Esophagus mucosa (tissue), 1 donor: ENCODE measurements at regions not wholly inside any gene's neighbourhood (a gene's known extent, or its start where the extent isn't known, plus 50 kb on each side); places are given as distances from the start of the nearest gene placed in this dataset.
"Not testable (repeated sequence)": the region's sequence is repeated elsewhere in the genome, so short reads cannot be mapped to it uniquely, and the experiment has no call there.

Experiments used
- ATAC-seq: fragments of 200-7000 bp; cut with Tn5 transposase; one replicate; pipeline ENCODE4 v1.9.1; 2020
- donor health status: DM: yes; HTN: yes; CAD: no.

DNA sequence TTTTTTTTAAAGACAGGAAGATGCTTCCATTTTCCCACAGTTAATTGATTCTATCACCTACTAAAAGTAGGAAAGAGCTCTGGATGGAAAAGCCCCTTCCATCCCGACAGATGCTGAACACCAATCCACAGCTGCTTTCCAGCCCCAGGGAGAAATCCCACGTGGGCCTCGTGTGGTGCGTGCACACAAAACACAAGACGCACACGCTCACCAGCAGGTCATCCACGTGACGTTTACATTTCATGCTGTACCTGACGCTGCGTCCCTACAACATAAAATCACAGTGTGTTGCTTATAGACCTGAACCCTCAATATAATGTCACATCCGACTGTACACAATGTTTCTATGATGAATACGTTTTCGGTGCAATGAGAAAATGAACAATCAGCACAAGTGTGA lies 50.2 kb upstream of the DACT2 start:
- no peak for ATAC-seq

DNA sequence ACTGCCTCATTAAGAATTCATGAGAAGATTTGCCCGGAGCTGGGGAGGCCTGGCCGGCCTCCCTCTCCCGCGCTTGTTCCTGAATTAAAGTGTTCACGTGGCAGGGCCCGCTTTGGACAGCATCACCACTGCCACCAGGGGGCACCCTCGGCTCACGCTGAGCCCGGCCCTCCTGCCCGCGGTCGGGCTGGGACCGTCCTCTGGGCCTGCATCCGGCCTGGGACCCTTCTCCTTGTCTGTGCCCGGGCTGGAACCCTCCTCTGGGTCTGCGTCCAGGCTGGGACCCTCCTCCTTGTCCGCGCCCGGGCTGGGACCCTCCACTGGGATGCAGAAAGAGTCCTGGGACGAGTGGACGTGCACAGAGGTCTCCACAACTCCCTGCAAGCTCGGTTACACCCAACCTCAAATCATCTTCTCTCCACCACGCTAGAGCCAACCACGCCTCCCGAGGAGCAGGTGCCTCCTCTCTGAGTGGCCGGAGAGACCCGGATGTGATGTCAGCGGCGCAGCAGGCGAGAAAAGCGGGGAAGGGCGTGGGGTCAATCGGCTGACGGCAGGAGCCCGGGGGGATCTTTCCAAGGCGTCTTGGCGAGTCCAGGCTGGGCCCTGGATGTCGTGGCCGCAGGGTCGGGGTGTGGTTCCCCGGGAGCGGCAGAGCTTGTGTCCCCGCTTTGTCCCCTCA lies 50.9 kb upstream of the DACT2 start:
- peak; percentile 86 for ATAC-seq

DNA sequence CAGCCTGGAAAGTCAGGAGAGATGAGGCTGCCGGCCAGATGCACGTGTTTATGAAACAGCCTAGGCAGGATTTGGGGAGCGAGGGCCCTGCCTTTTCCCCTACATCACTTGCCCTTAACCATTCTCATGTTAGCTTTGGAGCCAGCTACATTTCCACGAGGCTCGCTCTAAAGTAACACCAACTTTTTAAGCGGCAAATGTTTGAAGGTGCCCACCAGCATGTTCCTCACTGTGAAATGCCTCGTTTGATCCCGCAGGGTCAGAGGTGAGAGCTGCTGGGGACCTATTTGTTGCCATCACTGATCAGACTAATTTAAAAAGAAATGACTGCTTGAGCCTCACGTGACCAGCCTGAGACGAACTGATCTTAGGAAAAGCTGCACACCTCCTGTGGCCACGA lies 51.6 kb upstream of the DACT2 start:
- ATAC-seq: no peak

DNA sequence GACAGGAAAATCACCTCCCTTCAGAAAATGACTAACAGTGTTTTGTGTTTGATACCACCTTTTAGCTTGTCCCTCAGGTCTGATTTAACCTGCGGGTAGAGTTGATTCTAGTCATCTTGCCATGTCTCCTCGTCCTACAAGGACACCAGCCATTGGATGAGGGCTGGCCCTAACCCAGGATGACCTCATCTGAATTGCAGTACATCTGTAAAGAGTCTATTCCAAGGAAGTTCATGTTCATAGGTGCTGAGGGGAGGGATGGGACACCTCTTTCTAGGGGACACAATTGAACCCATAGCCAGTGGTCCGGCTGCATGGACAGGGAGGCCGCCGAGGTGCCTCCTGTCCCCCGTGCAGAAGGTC lies 52.0 kb upstream of the DACT2 start:
- ATAC-seq: no peak

DNA sequence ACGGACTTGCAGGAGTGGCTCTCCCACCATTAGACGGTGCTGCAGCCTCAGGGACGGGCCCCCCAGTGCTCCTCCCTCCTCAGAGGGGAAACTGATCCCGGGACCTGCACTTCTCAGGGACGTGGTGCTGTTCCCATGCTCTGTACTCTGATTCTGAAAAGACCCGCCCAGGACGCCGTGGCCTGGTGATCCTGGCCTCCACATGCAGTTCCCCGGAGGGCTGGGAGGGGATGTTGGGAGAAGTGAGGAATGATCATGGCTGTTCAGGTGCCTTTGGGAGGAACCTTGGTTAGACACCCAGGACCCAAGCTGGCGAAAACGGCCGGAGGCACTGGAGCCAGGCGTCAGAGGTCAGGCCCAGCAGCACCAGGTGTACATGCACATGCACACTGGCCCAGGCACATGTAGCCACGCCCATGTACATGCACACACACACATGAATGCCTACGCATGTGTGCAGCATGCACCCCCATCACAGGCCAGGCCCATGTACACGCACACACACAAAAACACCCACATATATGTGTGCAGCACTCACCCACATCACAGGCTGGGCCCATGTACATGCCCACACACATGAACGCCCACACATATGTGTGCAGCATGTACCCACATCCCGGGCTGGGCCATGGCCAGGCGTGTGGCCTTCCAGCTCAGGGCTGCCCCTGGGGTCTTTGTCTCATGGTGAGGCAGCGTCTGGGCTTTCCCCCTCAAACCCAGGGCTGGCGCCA lies 52.6 kb upstream of the DACT2 start:
- ATAC-seq: no peak

DNA sequence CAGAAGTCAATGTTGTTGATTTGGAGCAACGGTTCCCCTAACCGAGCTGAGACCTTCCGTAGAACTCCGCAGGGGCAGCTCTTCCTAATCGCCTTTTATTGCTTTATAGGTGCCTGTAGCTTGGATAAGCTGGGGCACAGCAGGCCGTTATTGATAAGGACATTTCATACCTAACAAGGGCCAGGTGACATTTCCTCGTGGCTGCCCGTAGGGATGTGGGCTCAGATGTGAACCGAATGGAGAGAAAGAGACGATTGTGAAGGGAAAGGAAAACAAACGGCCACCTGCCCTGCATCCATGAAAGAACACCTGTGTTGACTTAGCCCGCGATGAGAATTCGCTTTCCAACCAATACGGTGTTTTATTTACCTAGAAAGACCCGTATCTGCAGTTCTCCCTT lies 53.3 kb upstream of the DACT2 start:
- ATAC-seq: no peak

DNA sequence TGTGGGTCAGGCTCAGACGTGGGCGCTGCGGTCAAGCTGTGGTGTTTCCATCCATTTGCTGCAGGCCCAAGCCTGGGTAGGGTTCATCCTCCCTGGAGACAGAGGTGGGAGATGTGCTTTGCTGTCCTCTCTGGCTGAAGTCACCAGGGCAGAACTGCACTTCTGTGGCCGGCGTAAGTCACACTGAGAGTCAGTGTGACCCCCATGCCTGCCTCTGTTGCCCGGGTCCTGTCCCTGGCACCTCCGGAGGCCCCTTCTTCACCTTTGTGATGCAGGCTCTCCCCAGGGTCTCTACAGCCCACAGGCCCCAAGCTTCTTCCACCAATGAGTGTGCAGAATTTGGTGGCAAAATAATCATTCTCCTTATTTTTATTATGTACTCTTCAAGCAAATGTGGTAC lies 53.8 kb upstream of the DACT2 start:
- ATAC-seq: no peak

DNA sequence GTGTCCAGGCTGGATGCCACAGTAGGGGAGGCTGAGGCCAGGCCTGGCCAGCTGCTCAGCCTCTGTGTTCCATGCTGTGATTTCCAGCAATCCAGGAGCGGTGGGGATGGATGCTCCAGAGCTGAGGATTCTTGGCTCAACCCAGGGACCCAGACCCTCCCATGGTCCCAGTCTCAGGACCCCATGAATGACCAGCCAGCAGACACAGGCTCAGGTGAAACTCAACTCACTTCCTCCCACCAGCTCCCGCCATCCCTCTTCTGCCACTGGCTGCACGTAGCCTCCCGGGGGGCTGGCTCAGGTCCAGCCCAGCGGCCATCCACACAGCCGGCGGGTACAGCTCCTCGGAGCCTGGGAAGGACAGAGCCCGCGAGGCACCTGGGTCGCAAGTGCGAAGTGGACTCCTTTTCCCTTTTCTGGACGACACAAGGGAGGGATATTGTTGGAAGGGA lies 54.5 kb upstream of the DACT2 start:
- no peak for ATAC-seq

DNA sequence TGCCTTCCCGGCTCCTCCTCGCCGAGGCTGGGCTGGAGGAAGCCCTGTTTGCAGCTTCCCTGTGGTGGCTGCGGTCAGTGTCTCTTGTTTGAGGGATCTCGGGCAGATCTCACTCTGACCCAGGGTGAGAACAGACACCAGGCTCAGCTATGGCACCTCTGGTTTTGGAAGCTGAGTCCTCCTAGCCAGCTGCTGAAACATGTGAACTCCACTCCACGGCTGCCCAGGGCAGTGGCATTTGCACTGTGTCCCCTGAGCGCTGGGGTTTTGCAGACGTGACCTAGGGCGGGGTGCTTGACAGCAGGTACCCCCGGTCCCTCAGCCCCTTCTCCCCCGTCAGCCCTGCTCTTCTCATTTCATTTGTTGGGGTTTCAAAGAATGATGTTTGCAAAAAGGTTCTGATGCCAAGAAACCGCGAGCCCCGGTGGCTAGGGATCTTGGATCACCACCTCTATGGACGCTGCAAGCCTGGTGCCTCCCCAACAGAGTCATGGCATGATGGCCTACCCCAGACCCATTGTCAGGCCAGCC lies 55.0 kb upstream of the DACT2 start:
- no peak for ATAC-seq

DNA sequence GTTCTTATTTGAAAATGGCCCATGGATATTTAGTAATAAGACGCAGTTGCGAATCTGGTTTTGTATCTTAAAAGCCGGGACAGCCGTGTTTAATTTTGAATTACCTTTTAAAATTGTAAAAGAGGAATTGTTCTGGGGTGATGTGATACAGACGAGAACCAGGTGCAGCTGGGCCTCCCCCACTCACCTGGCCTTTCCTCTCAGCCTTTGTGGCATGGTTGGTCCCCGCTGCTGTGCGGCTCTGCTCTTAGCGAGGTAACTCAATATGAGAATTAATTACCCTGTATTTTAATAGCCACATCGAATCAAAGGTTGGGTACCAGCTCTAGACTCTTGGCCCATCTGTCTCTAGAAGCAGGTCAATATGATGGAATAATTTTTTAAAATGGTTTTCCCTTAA lies 56.5 kb upstream of the DACT2 start:
- ATAC-seq: no peak

DNA sequence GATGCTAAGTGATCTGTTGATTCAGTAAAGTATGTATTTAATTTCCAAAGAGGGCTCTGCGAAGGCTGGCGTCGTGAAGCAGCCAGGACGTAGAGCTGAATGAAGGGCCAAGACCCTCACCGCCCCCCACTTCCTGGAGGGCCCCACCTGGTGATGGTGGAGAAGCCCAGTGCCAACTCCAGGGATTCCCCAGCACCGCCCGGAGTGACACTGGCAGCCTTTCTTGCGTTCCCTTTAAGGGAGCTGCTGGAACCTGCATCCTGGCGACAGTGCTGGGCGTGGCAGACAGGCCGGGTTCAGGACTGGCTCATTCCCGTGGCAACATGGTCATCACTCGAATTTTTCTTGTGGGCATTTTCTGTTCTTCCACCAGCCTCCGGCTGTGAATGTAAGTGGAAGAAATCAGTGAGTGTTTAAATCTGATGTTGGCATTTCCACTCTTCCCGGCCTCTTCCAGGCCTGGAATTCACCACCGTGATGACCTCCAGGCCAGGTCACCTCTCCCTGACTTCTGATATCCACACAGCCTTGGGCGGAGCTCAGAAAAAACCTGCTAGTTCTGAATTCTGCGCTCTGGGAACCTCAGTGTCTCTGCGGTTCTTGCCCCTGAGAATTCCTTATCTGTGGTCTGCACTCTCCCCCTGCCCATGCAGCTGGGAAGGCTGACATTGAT lies 57.4 kb upstream of the DACT2 start:
- no peak for ATAC-seq

DNA sequence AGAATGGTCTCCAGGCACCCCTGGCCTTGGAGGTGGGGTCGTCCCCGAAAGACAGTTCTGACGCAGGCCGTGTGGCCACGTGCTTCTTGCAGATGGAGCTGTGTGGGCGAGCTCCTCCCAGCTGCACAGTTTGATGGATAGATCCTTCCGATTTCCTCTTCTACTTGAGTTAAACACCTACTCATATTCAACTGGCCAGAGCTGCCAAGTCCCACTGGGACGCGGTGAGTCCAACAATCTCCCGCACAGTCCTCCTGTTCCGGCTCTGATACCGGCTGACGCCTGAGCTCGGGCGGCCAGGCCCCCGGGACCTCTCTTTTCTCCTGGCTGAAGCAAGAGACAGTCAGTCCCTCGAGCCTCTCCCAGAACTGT lies 57.9 kb upstream of the DACT2 start:
- ATAC-seq: peak; percentile 22

DNA sequence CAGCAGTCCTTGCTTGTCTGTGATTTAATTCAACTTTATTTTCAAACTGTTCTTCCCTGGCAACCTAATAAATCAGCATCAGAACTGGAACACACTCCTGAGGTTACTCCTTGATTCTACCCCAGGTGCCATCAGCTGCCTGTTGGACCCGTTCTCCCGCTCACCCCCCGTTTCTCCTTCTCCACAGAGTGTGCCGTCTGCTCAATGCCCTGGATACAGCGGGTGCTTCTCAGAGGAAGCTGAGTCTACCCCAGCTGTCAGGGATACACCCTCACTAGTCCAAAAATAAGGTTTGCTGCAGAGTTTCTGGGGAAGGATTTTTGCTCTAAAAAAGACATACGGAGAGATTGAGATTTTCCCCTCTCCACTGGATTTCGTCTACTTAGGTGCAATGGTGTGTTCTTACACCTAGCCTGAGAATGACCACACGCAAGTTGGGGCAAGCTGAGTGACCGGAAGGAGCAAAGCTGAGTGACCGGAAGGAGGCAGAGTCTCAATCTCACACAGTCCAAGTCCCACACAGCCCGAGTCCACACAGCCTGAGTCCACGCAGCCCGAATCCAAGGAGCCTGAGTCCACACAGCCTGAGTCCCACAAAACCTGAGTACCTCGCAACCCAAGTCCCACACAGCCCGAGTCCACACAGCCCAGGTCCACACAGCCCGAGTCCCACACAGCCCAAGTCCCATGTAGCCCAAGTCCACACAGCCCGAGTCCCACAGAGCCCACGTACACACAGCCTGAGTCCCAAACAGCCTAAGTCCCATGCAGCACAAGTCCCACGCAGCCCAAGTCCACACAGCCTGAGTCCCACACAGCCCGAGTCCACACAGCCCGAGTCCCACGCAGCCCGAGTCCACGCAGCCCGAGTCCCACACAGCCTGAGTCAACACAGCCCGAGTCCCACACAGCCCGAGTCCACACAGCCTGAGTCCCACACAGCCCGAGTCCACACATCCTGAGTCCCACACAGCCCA lies 58.6 kb upstream of the DACT2 start:
- no peak for ATAC-seq

DNA sequence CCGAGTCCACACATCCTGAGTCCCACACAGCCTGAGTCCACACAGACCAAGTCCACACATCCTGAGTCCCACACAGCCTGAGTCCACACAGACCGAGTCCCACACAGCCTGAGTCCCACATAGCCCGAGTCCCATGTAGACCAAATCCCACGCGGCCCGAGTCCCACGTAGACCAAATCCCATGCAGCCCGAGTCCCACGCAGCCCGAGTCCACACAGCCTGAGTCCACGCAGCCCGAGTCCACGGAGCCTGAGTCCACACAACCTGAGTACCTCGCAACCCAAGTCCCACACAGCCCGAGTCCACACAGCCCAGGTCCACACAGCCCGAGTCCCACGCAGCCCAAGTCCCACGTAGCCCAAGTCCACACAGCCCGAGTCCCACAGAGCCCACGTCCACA lies 60.0 kb upstream of the DACT2 start:
- ATAC-seq: not testable (repeated sequence)

DNA sequence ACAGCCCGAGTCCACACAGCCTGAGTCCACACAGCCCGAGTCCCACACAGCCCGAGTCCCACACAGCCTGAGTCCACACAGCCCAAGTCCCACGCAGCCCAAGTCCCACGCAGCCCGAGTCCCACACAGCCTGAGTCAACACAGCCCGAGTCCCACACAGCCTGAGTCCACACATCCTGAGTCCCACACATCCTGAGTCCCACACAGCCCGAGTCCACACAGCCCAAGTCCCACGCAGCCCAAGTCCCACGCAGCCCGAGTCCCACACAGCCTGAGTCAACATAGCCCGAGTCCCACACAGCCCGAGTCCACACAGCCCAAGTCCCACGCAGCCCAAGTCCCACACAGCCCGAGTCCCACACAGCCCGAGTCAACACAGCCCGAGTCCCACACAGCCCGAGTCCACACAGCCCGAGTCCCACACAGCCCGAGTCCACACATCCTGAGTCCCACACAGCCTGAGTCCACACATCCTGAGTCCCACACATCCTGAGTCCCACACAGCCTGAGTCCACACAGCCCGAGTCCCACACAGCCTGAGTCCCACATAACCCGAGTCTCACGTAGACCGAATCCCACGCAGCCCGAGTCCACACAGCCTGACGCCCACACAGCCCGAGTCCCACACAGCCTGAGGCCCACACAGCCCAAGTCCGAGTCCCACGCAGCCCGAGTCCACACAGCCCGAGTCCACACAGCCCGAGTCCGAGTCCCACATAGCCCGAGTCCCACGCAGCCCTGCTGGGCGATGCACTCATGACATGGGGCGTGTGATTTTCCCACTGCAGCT lies 60.6 kb upstream of the SMOC2 start:
- not testable (repeated sequence) for ATAC-seq

DNA sequence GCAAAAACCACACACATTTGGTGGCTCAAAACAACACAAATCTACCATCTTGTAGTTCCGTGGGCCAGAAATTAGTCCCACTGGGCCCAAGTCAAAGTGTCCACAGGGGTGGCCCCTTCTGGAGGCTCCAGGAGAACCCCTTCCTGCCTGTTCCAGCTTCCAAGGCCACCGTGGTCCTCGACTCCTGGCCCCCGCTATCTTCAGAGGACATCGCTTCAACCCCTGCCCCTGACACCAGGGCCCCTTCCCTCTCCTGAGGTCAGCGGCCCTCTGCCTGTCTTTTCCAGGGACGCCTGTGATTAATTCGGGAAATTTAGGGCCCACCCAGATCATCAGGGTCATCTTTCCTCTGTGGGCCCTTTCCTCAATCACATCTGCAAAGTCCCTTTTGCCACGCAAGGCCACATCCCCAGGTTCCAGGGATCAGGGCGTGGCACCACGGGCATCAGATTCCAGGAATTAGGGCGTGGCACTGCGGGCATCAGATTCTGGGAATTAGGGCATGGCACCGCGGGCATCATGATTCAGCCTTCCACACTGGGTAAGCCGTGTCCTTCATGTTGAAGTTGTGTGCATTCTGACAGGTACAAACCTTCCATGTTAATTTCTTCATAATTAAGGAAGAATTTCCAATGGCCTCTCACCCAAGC lies 59.9 kb upstream of the SMOC2 start:
- no peak for ATAC-seq

DNA sequence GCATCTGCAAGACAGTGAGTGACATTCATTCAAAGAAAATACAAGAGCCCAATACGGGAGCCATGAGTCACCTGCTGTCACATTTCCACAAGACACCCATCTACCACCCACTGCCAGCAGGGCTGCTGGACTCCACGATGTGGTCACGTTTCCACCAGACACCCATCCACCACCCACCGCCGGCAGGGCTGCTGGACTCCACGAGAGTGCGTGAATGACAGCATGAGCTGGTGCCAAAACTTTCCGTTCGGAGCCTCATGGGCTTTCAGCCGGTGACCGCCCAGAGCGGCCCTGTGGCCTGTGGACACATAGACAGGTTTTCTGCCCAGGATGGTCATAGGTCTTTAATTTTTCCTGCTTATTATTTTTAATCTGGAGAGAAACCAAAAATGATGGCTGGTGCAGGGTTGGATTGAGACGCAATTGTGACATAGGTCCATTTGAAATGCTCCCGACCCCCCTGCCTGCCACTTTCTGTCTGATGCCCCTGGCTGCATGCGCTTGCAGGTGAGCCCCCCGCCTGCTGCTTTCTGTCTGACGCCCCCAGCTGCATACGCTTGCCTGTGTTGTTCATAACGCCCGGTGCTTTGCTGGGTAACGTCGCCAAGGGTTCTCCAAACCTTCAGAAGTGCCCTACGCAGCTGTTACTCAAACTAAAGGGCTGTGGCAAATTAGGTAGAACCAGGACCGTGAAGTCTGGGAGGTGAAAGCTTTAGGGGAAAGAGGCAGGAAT lies 59.1 kb upstream of the SMOC2 start:
- ATAC-seq: no peak

DNA sequence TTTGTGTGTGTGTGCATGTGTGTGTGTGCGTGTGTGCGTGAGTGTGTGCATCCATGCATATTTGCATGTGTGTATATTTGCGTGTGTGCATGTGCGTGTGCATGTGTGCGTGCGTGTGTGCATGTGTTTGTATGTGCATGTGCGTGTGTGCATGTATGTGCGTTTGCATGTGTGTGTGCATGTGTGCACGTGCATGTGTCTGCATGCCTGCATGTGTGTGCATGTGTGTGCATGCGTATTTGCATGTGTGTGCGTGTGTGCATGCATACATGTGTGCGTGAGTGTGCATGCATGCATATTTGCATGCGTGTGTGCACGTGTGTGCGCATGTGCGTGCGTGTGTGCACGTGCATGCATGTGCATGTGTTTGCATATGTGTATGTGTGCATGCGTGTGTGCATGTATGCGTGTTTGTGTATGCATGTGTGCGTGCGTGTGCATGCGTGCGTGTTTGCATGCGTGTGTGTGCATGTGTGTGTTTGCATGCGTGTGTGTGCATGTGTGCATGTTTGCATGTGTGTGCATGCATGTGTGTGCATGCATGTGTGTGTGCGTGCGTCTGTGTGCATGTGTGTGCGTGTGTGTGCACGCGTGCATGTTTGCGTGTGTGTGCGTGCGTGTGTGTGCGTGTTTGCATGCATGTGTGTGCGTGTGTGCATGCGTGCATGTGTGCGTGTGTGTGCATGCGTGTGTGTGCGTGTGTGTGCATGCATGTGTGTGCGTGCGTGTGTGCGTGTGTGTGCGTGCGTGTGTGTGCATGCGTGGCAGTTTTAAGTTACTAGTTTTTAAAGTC lies 57.7 kb upstream of the SMOC2 start:
- no peak for ATAC-seq
